ENCODE measurements at regions not wholly inside any gene's neighbourhood (a gene's known extent, or its start where the extent isn't known, plus 50 kb on each side); places are given as distances from the start of the nearest gene placed in this dataset.

DNA sequence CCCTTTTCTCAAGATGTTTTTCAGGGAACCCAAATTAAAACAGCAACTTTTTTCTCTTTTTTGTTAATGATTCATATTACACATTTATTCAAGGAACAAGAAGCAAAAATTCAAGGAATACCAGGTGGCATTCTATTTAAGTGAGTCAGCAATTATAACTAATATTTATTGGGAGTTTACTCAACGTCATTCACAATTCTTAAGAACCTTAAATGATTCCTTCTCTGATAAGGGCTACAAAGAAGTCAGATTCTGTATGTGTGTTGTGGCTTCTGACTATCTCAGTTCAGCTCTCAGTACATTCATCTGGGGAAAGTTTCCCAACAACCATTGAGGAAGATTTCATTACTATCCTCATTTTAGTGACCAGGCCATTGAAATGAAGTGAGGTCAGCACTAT, 470.7 kb upstream of the AKR1E2 start:
- H3K4me2 ChIP-seq (replicated peaks; ENCODE audit: low read depth, low read length, poor library complexity, severe bottlenecking): no peak overlapping the region
- H3K27ac ChIP-seq (ENCODE audit: low read length in 2 of 2): no peak overlapping the region
- H3K27me3 ChIP-seq (replicated peaks in 1 of 4; ENCODE audit: control extremely low read depth in 1 of 4, control insufficient read depth in 3 of 4, insufficient read depth in 4 of 4, low read length in 3 of 4): peaks cover 0 to 4% (median 1%) of the 10 kb centered on the region in 4 experiments
- no peaks in the 10 kb centered on the region for H3K79me2 ChIP-seq (ENCODE audit: control insufficient read depth, insufficient read depth, low read length)
- TF ChIP-seq EZH2 (IDR thresholded peaks at IDR 0.05; ENCODE audit: borderline replicate concordance, insufficient read depth, low read depth, low read length, poor library complexity, severe bottlenecking): no peak
- TF ChIP-seq, protein P1, sequence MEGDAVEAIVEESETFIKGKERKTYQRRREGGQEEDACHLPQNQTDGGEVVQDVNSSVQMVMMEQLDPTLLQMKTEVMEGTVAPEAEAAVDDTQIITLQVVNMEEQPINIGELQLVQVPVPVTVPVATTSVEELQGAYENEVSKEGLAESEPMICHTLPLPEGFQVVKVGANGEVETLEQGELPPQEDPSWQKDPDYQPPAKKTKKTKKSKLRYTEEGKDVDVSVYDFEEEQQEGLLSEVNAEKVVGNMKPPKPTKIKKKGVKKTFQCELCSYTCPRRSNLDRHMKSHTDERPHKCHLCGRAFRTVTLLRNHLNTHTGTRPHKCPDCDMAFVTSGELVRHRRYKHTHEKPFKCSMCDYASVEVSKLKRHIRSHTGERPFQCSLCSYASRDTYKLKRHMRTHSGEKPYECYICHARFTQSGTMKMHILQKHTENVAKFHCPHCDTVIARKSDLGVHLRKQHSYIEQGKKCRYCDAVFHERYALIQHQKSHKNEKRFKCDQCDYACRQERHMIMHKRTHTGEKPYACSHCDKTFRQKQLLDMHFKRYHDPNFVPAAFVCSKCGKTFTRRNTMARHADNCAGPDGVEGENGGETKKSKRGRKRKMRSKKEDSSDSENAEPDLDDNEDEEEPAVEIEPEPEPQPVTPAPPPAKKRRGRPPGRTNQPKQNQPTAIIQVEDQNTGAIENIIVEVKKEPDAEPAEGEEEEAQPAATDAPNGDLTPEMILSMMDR (IDR thresholded peaks at IDR 0.05): no peak
- H3K4me1 ChIP-seq (ENCODE audit: control insufficient read depth in 2 of 2, insufficient read depth in 2 of 2, low read length in 2 of 2): no peaks in the 10 kb centered on the region
- WGBS (ENCODE audit: insufficient coverage): no CpG with 5 or more reads among the region's 1 CpG
- H4K20me1 ChIP-seq (ENCODE audit: control insufficient read depth, insufficient read depth, low read length, poor library complexity, severe bottlenecking): no peaks in the 10 kb centered on the region
- H3K9ac ChIP-seq (ENCODE audit: low read length): no peak overlapping the region
- no peaks in the 10 kb centered on the region for H3K36me3 ChIP-seq (replicated peaks in 1 of 2; ENCODE audit: control extremely low read depth in 1 of 2, control insufficient read depth in 1 of 2, extremely low read depth in 1 of 2, insufficient read depth in 2 of 2, low read length in 1 of 2)
- H3K9me3 ChIP-seq (ENCODE audit: control extremely low read depth in 1 of 3, control insufficient read depth in 2 of 3, insufficient read depth in 1 of 3, low read length in 2 of 3): no peaks in the 10 kb centered on the region
- DNase-seq (no peak), ATAC-seq (ENCODE audit: low read depth) (no peak)
- ChIA-PET CTCF (no interaction called here), POLR2A (no interaction called here)
- Mint-ChIP-seq H3K4me1 (no peaks in the 10 kb centered on the region), H3K4me3 (no peak overlapping the region), H3K27ac (no peak overlapping the region), H3K27me3 (peaks cover 34% of the 10 kb centered on the region), H3K9me3 (ENCODE audit: insufficient read depth) (no peaks in the 10 kb centered on the region)
- H2AFZ ChIP-seq (ENCODE audit: insufficient read depth, low read depth, low read length, poor library complexity, severe bottlenecking): no peak overlapping the region
- no peak overlapping the region for H3K4me3 ChIP-seq (ENCODE audit: control extremely low read depth in 1 of 5, extremely low read depth in 1 of 5, insufficient read depth in 1 of 5, low read depth in 2 of 5, low read length in 4 of 5)
- intact Hi-C loops (cut with micrococcal nuclease): no loop called here

DNA sequence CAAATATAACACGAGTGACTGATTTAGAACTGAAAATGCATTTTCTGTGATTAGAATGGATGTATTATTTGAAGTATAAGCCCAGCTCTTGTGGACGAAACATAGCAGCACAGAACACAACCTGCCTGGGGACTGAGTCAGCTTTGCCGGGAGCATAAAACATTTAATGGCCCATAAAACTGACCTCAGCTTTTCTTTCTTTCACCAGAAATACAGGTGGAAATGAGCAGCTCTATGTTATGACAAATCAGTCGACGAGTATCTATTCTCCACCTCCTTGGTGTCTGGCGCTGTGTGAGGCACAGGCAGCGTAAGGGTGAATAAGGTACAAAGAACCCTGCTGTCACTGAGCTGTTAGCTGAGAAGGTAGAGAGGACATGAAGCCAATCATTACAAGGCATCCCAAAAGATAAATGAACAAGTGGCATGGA, 471.6 kb upstream of the AKR1E2 start:
- ChIA-PET CTCF (no interaction called here), POLR2A (no interaction called here)
- Histone ChIP-seq H3K36me3 (replicated peaks in 1 of 2; ENCODE audit: control extremely low read depth in 1 of 2, control insufficient read depth in 1 of 2, extremely low read depth in 1 of 2, insufficient read depth in 2 of 2, low read length in 1 of 2) (no peaks in the 10 kb centered on the region), H4K20me1 (ENCODE audit: control insufficient read depth, insufficient read depth, low read length, poor library complexity, severe bottlenecking) (no peaks in the 10 kb centered on the region), H2AFZ (ENCODE audit: insufficient read depth, low read depth, low read length, poor library complexity, severe bottlenecking) (no peak overlapping the region), H3K79me2 (ENCODE audit: control insufficient read depth, insufficient read depth, low read length) (no peaks in the 10 kb centered on the region), H3K9ac (ENCODE audit: low read length) (no peak overlapping the region), H3K4me2 (replicated peaks; ENCODE audit: low read depth, low read length, poor library complexity, severe bottlenecking) (no peak overlapping the region), H3K4me1 (ENCODE audit: control insufficient read depth in 2 of 2, insufficient read depth in 2 of 2, low read length in 2 of 2) (no peaks in the 10 kb centered on the region), H3K4me3 (ENCODE audit: control extremely low read depth in 1 of 5, extremely low read depth in 1 of 5, insufficient read depth in 1 of 5, low read depth in 2 of 5, low read length in 4 of 5) (no peak overlapping the region), H3K27me3 (replicated peaks in 1 of 4; ENCODE audit: control extremely low read depth in 1 of 4, control insufficient read depth in 3 of 4, insufficient read depth in 4 of 4, low read length in 3 of 4) (peaks cover 0 to 4% (median 1%) of the 10 kb centered on the region in 4 experiments), H3K9me3 (ENCODE audit: control extremely low read depth in 1 of 3, control insufficient read depth in 2 of 3, insufficient read depth in 1 of 3, low read length in 2 of 3) (no peaks in the 10 kb centered on the region), H3K27ac (ENCODE audit: low read length in 2 of 2) (no peak overlapping the region)
- Mint-ChIP-seq H3K4me1 (no peaks in the 10 kb centered on the region), H3K9me3 (ENCODE audit: insufficient read depth) (no peaks in the 10 kb centered on the region), H3K4me3 (no peak overlapping the region), H3K27me3 (peaks cover 34% of the 10 kb centered on the region), H3K27ac (no peak overlapping the region)
- intact Hi-C loops (cut with micrococcal nuclease): no loop called here
- TF ChIP-seq, protein P1 (IDR thresholded peaks at IDR 0.05): no peak
- TF ChIP-seq EZH2 (IDR thresholded peaks at IDR 0.05; ENCODE audit: borderline replicate concordance, insufficient read depth, low read depth, low read length, poor library complexity, severe bottlenecking): no peak
- DNase-seq (no peak), ATAC-seq (ENCODE audit: low read depth) (no peak)
- 98% methylated on average over 6 of the region's 7 CpGs for WGBS (ENCODE audit: insufficient coverage)

Data from B cell (primary cell).